ENCODE measurements at regions not wholly inside any gene's neighbourhood (a gene's known extent, or its start where the extent isn't known, plus 50 kb on each side); places are given as distances from the start of the nearest gene placed in this dataset.

- DNase-seq (ENCODE audit: low read depth, low spot score) = no peak
- TF ChIP-seq CTCF (IDR thresholded peaks at IDR 0.05; ENCODE audit: low read depth, low read length) = no peak
- ChIA-PET POLR2A (no interaction called here), CTCF (interaction anchor here (0.7 kb wide), 1 partner anchor 77 kb away, joined by 3 read pairs; no protein-coding TSS in a partner anchor)
- Histone ChIP-seq H3K27me3 (ENCODE audit: control insufficient read depth, insufficient read depth, low read length) (no peaks in the 10 kb centered on the region), H3K9me3 (ENCODE audit: control insufficient read depth, insufficient read depth, low read length) (no peaks in the 10 kb centered on the region; the same call in 1 of the 2 replicates), H3K27ac (ENCODE audit: low read depth, low read length) (no peak overlapping the region), H3K4me3 (ENCODE audit: low read depth, low read length) (no peak overlapping the region)
Measured at GRCh38 chr5:96149021-96149420, 187.4 kb upstream of the ELL2 start.

DNA sequence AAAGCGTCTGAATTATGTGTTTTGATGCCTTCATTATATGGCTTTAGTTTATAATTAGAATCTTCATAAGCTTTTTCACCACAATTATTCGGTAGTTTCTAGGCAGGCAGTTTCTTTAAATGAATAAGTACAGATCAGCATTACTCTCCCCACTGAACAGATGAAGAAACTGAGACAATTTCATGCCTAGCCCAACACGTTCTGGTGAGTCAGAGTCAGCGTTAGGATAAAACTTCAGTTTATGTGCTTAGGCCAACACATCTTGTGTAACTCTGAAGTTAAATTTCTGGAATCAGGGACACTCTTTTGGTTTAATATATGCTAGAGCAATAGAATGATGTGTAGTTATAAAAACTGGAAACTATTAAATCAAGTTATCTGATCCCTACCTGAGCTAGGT, 186.7 kb upstream of the ELL2 start:
- CTCF ChIA-PET = interaction anchor here (0.7 to 1.1 kb wide), 2 partner anchors 149 to 453 kb away, joined by 3 read pairs; no protein-coding TSS in a partner anchor

GRCh38 chr5:96147866-96148265, 186.2 kb upstream of the ELL2 start:
- no peaks in the 10 kb centered on the region; the same call in 1 of the 2 replicates for H3K9me3 ChIP-seq (ENCODE audit: control insufficient read depth, insufficient read depth, low read length)
- POLR2A ChIA-PET = no interaction called here
- H3K27ac ChIP-seq (ENCODE audit: low read depth, low read length) = no peak overlapping the region
- no peaks in the 10 kb centered on the region for H3K27me3 ChIP-seq (ENCODE audit: control insufficient read depth, insufficient read depth, low read length)
- no peak for TF ChIP-seq CTCF (IDR thresholded peaks at IDR 0.05; ENCODE audit: low read depth, low read length)
- no peak overlapping the region for H3K4me3 ChIP-seq (ENCODE audit: low read depth, low read length)
- CTCF ChIA-PET = interaction anchor here (0.7 to 1.1 kb wide), 2 partner anchors 149 to 453 kb away, joined by 3 read pairs; no protein-coding TSS in a partner anchor
- DNase-seq (ENCODE audit: low read depth, low spot score) = no peak

More for the DNA sequence above, 186.7 kb upstream of the ELL2 start:
- no peak for DNase-seq (ENCODE audit: low read depth, low spot score)
- no peaks in the 10 kb centered on the region; the same call in 1 of the 2 replicates for H3K9me3 ChIP-seq (ENCODE audit: control insufficient read depth, insufficient read depth, low read length)
- H3K4me3 ChIP-seq (ENCODE audit: low read depth, low read length) = no peak overlapping the region
- H3K27ac ChIP-seq (ENCODE audit: low read depth, low read length) = no peak overlapping the region
- no peaks in the 10 kb centered on the region for H3K27me3 ChIP-seq (ENCODE audit: control insufficient read depth, insufficient read depth, low read length)
- no peak for TF ChIP-seq CTCF (IDR thresholded peaks at IDR 0.05; ENCODE audit: low read depth, low read length)
- POLR2A ChIA-PET = no interaction called here

DNA sequence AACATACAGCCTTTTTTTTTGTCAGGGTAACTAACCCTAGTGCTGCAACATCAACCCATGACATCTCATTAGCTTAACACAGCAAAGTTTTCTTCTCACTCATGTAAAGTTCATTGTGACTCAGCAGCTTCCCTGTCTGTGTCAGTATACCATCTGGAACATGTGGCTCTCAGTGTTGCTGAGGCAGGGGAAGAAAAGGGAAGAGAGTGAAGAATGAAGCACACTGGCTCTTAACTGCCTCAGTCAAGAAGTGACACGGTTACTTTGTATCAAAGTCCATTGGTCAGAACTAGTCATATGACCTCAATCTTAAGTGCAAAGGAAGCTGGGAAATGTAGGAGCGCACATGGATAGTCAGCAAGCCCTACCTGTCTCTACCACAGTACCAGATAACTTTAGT, 185.0 kb upstream of the ELL2 start:
- H3K4me3 ChIP-seq (ENCODE audit: low read depth, low read length) = no peak overlapping the region
- H3K27ac ChIP-seq (ENCODE audit: low read depth, low read length) = peak overlapping the region; percentile 74
- ChIA-PET POLR2A (interaction anchor here (0.9 to 1.9 kb wide), 4 partner anchors 80 to 186 kb away, joined by 3 to 7 read pairs (median 6); no protein-coding TSS in a partner anchor), CTCF (interaction anchor here (1.7 kb wide), 1 partner anchor 190 kb away, joined by 5 read pairs; no protein-coding TSS in a partner anchor)
- no peaks in the 10 kb centered on the region; the same call in 1 of the 2 replicates for H3K9me3 ChIP-seq (ENCODE audit: control insufficient read depth, insufficient read depth, low read length)
- no peaks in the 10 kb centered on the region for H3K27me3 ChIP-seq (ENCODE audit: control insufficient read depth, insufficient read depth, low read length)
- peak; percentile 82 for DNase-seq (ENCODE audit: low read depth, low spot score)
- TF ChIP-seq CTCF (IDR thresholded peaks at IDR 0.05; ENCODE audit: low read depth, low read length) = no peak

DNA sequence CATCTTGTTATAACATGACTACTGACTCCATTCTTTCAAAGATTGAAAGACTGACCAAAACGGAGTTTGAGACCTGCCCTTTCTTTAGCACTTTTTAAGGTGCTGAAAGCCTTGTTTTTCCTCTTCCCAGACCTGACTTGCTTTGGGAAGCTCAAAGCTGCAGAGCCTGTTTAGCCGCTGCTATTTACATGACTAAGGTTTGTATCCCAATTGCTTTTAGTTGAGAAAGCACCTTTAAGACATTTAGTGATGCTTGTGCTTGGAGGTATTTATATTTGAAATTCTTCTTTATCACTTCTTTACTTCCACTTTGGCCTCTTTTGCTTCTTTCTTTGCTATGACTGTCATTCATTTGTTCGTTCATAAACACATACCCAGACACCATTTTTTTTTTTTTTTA, 182.6 kb upstream of the ELL2 start:
- Histone ChIP-seq H3K9me3 (ENCODE audit: control insufficient read depth, insufficient read depth, low read length) (no peaks in the 10 kb centered on the region; the same call in 1 of the 2 replicates), H3K27ac (ENCODE audit: low read depth, low read length) (no peak overlapping the region), H3K27me3 (ENCODE audit: control insufficient read depth, insufficient read depth, low read length) (no peaks in the 10 kb centered on the region), H3K4me3 (ENCODE audit: low read depth, low read length) (no peak overlapping the region)
- ChIA-PET CTCF (no interaction called here), POLR2A (interaction anchor here (0.7 to 1.4 kb wide), 2 partner anchors 12 to 153 kb away, joined by 3 to 4 read pairs; no protein-coding TSS in a partner anchor)
- no peak for TF ChIP-seq CTCF (IDR thresholded peaks at IDR 0.05; ENCODE audit: low read depth, low read length)
- DNase-seq (ENCODE audit: low read depth, low spot score) = no peak
